ENCODE measurements at regions not wholly inside any gene's neighbourhood (a gene's known extent, or its start where the extent isn't known, plus 50 kb on each side); places are given as distances from the start of the nearest gene placed in this dataset.
"Not testable (repeated sequence)": the region's sequence is repeated elsewhere in the genome, so short reads cannot be mapped to it uniquely, and the experiment has no call there.

GRCh38 chr16:65377195-65377594, 255.3 kb upstream of the CDH11 start:
- TF ChIP-seq CTCF (IDR thresholded peaks at IDR 0.05; ENCODE audit: borderline replicate concordance, insufficient read depth, low read depth, low read length) = no peak
- no peak overlapping the region for H3K4me3 ChIP-seq (ENCODE audit: low read depth, low read length)

GRCh38 chr16:65376601-65377000, 254.7 kb upstream of the CDH11 start:
- no peak overlapping the region for H3K4me3 ChIP-seq (ENCODE audit: low read depth, low read length)
- no peak for TF ChIP-seq CTCF (IDR thresholded peaks at IDR 0.05; ENCODE audit: borderline replicate concordance, insufficient read depth, low read depth, low read length)

- H3K4me3 ChIP-seq (ENCODE audit: low read depth, low read length) = no peak overlapping the region
- no peak for TF ChIP-seq CTCF (IDR thresholded peaks at IDR 0.05; ENCODE audit: borderline replicate concordance, insufficient read depth, low read depth, low read length)
These were observed 253.8 kb upstream of the CDH11 start for GRCh38 chr16:65375651-65376050.

GRCh38 chr16:65373097-65373496, 251.2 kb upstream of the CDH11 start:
- no peak overlapping the region for H3K4me3 ChIP-seq (ENCODE audit: low read depth, low read length)
- TF ChIP-seq CTCF (IDR thresholded peaks at IDR 0.05; ENCODE audit: borderline replicate concordance, insufficient read depth, low read depth, low read length) = no peak

- H3K4me3 ChIP-seq (ENCODE audit: low read depth, low read length) = no peak overlapping the region
- TF ChIP-seq CTCF (IDR thresholded peaks at IDR 0.05; ENCODE audit: borderline replicate concordance, insufficient read depth, low read depth, low read length) = no peak
These were observed 250.3 kb upstream of the CDH11 start for GRCh38 chr16:65372171-65372570.

GRCh38 chr16:65365732-65366715, 244.2 kb upstream of the CDH11 start:
- no peak for TF ChIP-seq CTCF (IDR thresholded peaks at IDR 0.05; ENCODE audit: borderline replicate concordance, insufficient read depth, low read depth, low read length)
- no peak overlapping the region for H3K4me3 ChIP-seq (ENCODE audit: low read depth, low read length)

- H3K4me3 ChIP-seq (ENCODE audit: low read depth, low read length) = not testable (repeated sequence)
These were observed 234.9 kb upstream of the CDH11 start for GRCh38 chr16:65356721-65357120.

Measured in GM12875 (cell line).